SK-N-SH (cell line): ENCODE measurements at regions not wholly inside any gene's neighbourhood (a gene's known extent, or its start where the extent isn't known, plus 50 kb on each side); places are given as distances from the start of the nearest gene placed in this dataset.

Experiments
- CTCF ChIA-PET: fragments of 300-600, 350-600 bp; formaldehyde crosslinking; extraction: SDS; loops from one replicate; lab custom pipeline; 2021; lab: Yijun Ruan, JAX
- POLR2A ChIA-PET: fragments of 350-600 bp; sonication (Branson Sonifier 250); formaldehyde crosslinking; extraction: SDS; loops from one replicate; lab custom pipeline; 2020; ENCODE audit warnings: antibody characterized with exemption, inconsistent platforms; lab: Yijun Ruan, JAX
- DNase-seq: peaks from one replicate; pipeline ENCODE4 v3.0.0; 2012
- H2AFZ ChIP-seq: fragments of 200-600 bp; sonication (generic); 2 replicates; pipeline ENCODE4 v1.8.1; 2016; ENCODE audit warnings: antibody characterized with exemption, mild to moderate bottlenecking, low read depth
- H3F3A ChIP-seq: fragments of 200-600 bp; sonication (generic); replicated peaks from 2 replicates; pipeline ENCODE3; 2016; ENCODE audit warnings: antibody characterized with exemption, mild to moderate bottlenecking; ENCODE audit not compliant: insufficient read depth
- H3K27ac ChIP-seq, 2 experiments: fragments of 200-500 bp in 1 of 2; fragments of 200-600 bp in 1 of 2; sonication (Bioruptor generic) in 1 of 2; sonication (generic), shearing (Covaris generic) in 1 of 2; 2 replicates each; pipeline versions ENCODE4 v1.5.1 to v1.6.1; 2014 to 2016; ENCODE audit warnings: low read depth in 2 of 2, inconsistent platforms in 1 of 2, low read length in 1 of 2, mild to moderate bottlenecking in 1 of 2, mixed read lengths in 1 of 2
- H3K27me3 ChIP-seq: fragments of 200-600 bp; sonication (generic), shearing (Covaris generic); 2 replicates; pipeline ENCODE4 v1.6.1; 2016; ENCODE audit warnings: mixed run types; ENCODE audit not compliant: insufficient read depth
- H3K36me3 ChIP-seq, 2 experiments: fragments of 200-500 bp in 1 of 2; fragments of 200-600 bp in 1 of 2; sonication (Bioruptor generic) in 1 of 2; sonication (generic) in 1 of 2; replicated peaks in 1 of 2; 2 replicates each; pipeline versions ENCODE3 to v1.5.1; 2014 to 2016; ENCODE audit warnings: low read length in 1 of 2, mild to moderate bottlenecking in 1 of 2; ENCODE audit not compliant: insufficient read depth in 2 of 2, control insufficient read depth in 1 of 2
- H3K4me1 ChIP-seq, 2 experiments: fragments of 200-500 bp in 1 of 2; fragments of 200-600 bp in 1 of 2; sonication (Bioruptor generic) in 1 of 2; sonication (generic), shearing (Covaris generic) in 1 of 2; 2 replicates each; pipeline versions ENCODE4 v1.5.1 to v1.6.1; 2014 to 2016; ENCODE audit warnings: low read depth in 1 of 2, low read length in 1 of 2, mixed run types in 1 of 2; ENCODE audit not compliant: insufficient read depth in 2 of 2, control insufficient read depth in 1 of 2
- H3K4me2 ChIP-seq: fragments of 200-600 bp; sonication (generic), shearing (Covaris generic); 2 replicates; pipeline ENCODE4 v1.6.1; 2017; ENCODE audit warnings: mixed run types
- H3K4me3 ChIP-seq, 2 experiments: fragments of 200-500 bp in 1 of 2; fragments of 200-600 bp in 1 of 2; sonication (Bioruptor generic) in 1 of 2; sonication (generic), shearing (Covaris generic) in 1 of 2; 2 replicates each; pipeline versions ENCODE4 v1.5.1 to v1.8.1; 2014 to 2016; ENCODE audit warnings: low read depth in 2 of 2, inconsistent platforms in 1 of 2, low read length in 1 of 2, mild to moderate bottlenecking in 1 of 2, mixed read lengths in 1 of 2, moderate library complexity in 1 of 2
- H3K79me2 ChIP-seq: fragments of 200-600 bp; sonication (generic); 2 replicates; pipeline ENCODE4 v1.8.1; 2017; ENCODE audit warnings: mild to moderate bottlenecking; ENCODE audit not compliant: insufficient read depth
- H3K9ac ChIP-seq: fragments of 200-600 bp; sonication (generic); 2 replicates; pipeline ENCODE4 v1.6.1; 2017; ENCODE audit warnings: mixed run types
- H3K9me2 ChIP-seq: fragments of 200-600 bp; sonication (generic); 2 replicates; pipeline ENCODE4 v1.6.1; 2017; ENCODE audit warnings: mixed run types
- H3K9me3 ChIP-seq: fragments of 200-600 bp; sonication (generic); 2 replicates; pipeline ENCODE4 v1.6.1; 2017; ENCODE audit warnings: mixed run types, mild to moderate bottlenecking, moderate library complexity
- H4K20me1 ChIP-seq: fragments of 200-600 bp; sonication (generic); 2 replicates; pipeline ENCODE4 v1.6.1; 2017; ENCODE audit warnings: mild to moderate bottlenecking, mixed run types; ENCODE audit not compliant: insufficient read depth
- CHD2 ChIP-seq: fragments of 150-350 bp; IDR thresholded peaks from 2 replicates; pipeline ENCODE4 v1.6.1; 2018; ENCODE audit warnings: low read length; ENCODE audit not compliant: partially characterized antibody
- FOXJ3 ChIP-seq: sonication (generic); formaldehyde crosslinking; IDR thresholded peaks from 2 replicates; pipeline ENCODE4 v1.5.1; 2020; ENCODE audit warnings: mild to moderate bottlenecking, missing genetic modification reagents
- FOXM1 ChIP-seq: IDR thresholded peaks from 2 replicates; pipeline ENCODE4 v1.4.0; 2012; ENCODE audit warnings: low read depth, mild to moderate bottlenecking
- IRF3 ChIP-seq: fragments of 150-350 bp; IDR thresholded peaks from 2 replicates; pipeline ENCODE4 v1.6.1; 2016; ENCODE audit warnings: mild to moderate bottlenecking, low read depth, low read length
- PBX3 ChIP-seq: IDR thresholded peaks from 2 replicates; pipeline ENCODE4; 2012
- POLR2AphosphoS5 ChIP-seq: IDR thresholded peaks from 2 replicates; pipeline ENCODE4 v1.6.1; 2012; ENCODE audit warnings: low read depth, low read length
- RCOR1 ChIP-seq: fragments of 150-350 bp; IDR thresholded peaks from 2 replicates; pipeline ENCODE4 v1.6.1; 2017; ENCODE audit warnings: antibody characterized with exemption, low read length
- SMC3 ChIP-seq: IDR thresholded peaks from 2 replicates; pipeline ENCODE4 v1.6.1; 2012; ENCODE audit warnings: low read depth, low read length, improper control_type of control experiment
- TAF1 ChIP-seq: IDR thresholded peaks from 2 replicates; pipeline ENCODE4 v1.6.1; 2012; ENCODE audit warnings: low read depth, mild to moderate bottlenecking, low read length, moderate library complexity, borderline replicate concordance
- TCF12 ChIP-seq: IDR thresholded peaks from 2 replicates; pipeline ENCODE4 v1.4.0; 2012
- TEAD4 ChIP-seq: IDR thresholded peaks from 2 replicates; pipeline ENCODE4 v1.4.0; 2012; ENCODE audit warnings: mild to moderate bottlenecking, borderline replicate concordance; ENCODE audit not compliant: insufficient read depth
- USF2 ChIP-seq: fragments of 150-350 bp; IDR thresholded peaks from 2 replicates; pipeline ENCODE4 v1.6.1; 2017; ENCODE audit warnings: antibody characterized with exemption, low read length, low read depth, borderline replicate concordance
- YY1 ChIP-seq: IDR thresholded peaks from 2 replicates; pipeline ENCODE4 v1.4.0; 2012; ENCODE audit warnings: low read depth, mild to moderate bottlenecking
- ZBTB33 ChIP-seq: IDR thresholded peaks from 2 replicates; pipeline ENCODE4 v1.4.0; 2012; ENCODE audit warnings: low read depth, borderline replicate concordance
- WGBS: methylation state at CpG from one replicate; pipeline ENCODE4 v1.1.6; 2017; ENCODE audit warnings: low lambda C conversion rate; 5-methylcytosine and 5-hydroxymethylcytosine counted together

GRCh38 chr1:90362163-90362562, 354.9 kb downstream of the BARHL2 start:
- no peak for DNase-seq
- CTCF ChIA-PET = no interaction called here
- Histone ChIP-seq H3K36me3 (no peaks in the 10 kb centered on the region), H3K4me2 (no peak overlapping the region), H3K4me1 (no peaks in the 10 kb centered on the region), H3K4me3 (no peak overlapping the region), H3K79me2 (no peaks in the 10 kb centered on the region), H3K9ac (no peak overlapping the region), H3K27ac (no peak overlapping the region)
- no peak for TF ChIP-seq CHD2
- TF ChIP-seq TEAD4 = no peak
- TF ChIP-seq IRF3 = no peak
- TF ChIP-seq TCF12 = no peak
- no peak for TF ChIP-seq POLR2AphosphoS5
- TF ChIP-seq RCOR1 = no peak
- TF ChIP-seq YY1 = no peak
- TF ChIP-seq FOXJ3 (CRISPR knock-in tag) = no peak
- no peak for TF ChIP-seq SMC3
- no peak for TF ChIP-seq ZBTB33
- TF ChIP-seq USF2 = no peak
- no peak for TF ChIP-seq PBX3
- TF ChIP-seq FOXM1 = no peak
- no peak for TF ChIP-seq TAF1
- TF ChIP-seq, all 33 proteins: peak for 0
- no peaks in the 10 kb centered on the region for H3K27me3 ChIP-seq
- no peaks in the 10 kb centered on the region for H3K9me2 ChIP-seq
- WGBS = 55% methylated on average over 2 of the region's 2 CpGs
- H3K9me3 ChIP-seq = no peaks in the 10 kb centered on the region
- no peak overlapping the region for H2AFZ ChIP-seq
- no peaks in the 10 kb centered on the region for H3F3A ChIP-seq
- POLR2A ChIA-PET = no interaction called here
- H4K20me1 ChIP-seq = no peaks in the 10 kb centered on the region
